Neural cell (in vitro differentiated cells): ENCODE measurements at regions not wholly inside any gene's neighbourhood (a gene's known extent, or its start where the extent isn't known, plus 50 kb on each side); places are given as distances from the start of the nearest gene placed in this dataset.

Experiments
- H2AFZ ChIP-seq: fragments of 200-600, 300-800 bp; sonication (generic), shearing (Covaris generic); 2 replicates; pipeline ENCODE4 v1.6.0; 2014; ENCODE audit warnings: low read depth, mild to moderate bottlenecking, antibody characterized with exemption, low read length, moderate library complexity
- H3F3A ChIP-seq: fragments of 200-600 bp; shearing (Covaris generic); 2 replicates; pipeline ENCODE4 v1.6.1; 2016; ENCODE audit warnings: mild to moderate bottlenecking, moderate library complexity, mixed read lengths, antibody characterized with exemption, low read length; ENCODE audit not compliant: insufficient read depth, poor library complexity, severe bottlenecking
- H3K27ac ChIP-seq: fragments of 200-600, 300-800 bp; sonication (generic), shearing (Covaris generic); 2 replicates; pipeline ENCODE4 v1.5.1; 2014; ENCODE audit warnings: mild to moderate bottlenecking, low read length, moderate library complexity
- H3K27me3 ChIP-seq: fragments of 300-800, 200-600 bp; sonication (generic), shearing (Covaris generic); 2 replicates; pipeline ENCODE4 v1.6.0; 2014; ENCODE audit warnings: mild to moderate bottlenecking, low read depth, low read length, moderate library complexity; ENCODE audit not compliant: insufficient read depth
- H3K36me3 ChIP-seq: fragments of 300-800, 200-600 bp; sonication (generic), shearing (Covaris generic); 2 replicates; pipeline ENCODE4 v1.5.1; 2014; ENCODE audit warnings: mild to moderate bottlenecking, antibody characterized with exemption, low read length, moderate library complexity; ENCODE audit not compliant: insufficient read depth
- H3K4me2 ChIP-seq: fragments of 300-800, 200-600 bp; sonication (generic), shearing (Covaris generic); 2 replicates; pipeline ENCODE4 v1.6.0; 2014; ENCODE audit warnings: mild to moderate bottlenecking, low read length
- H3K4me3 ChIP-seq: fragments of 300-800, 200-600 bp; sonication (generic), shearing (Covaris generic); 2 replicates; pipeline ENCODE4 v1.5.1; 2014; ENCODE audit warnings: mild to moderate bottlenecking, low read length, moderate library complexity
- H3K79me2 ChIP-seq: fragments of 200-600 bp; shearing (Covaris generic); replicated peaks from 2 replicates; pipeline ENCODE4 v1.6.0; 2014; ENCODE audit warnings: mild to moderate bottlenecking, low read length, moderate library complexity; ENCODE audit not compliant: insufficient read depth
- H3K9ac ChIP-seq: fragments of 300-800, 200-600 bp; sonication (generic), shearing (Covaris generic); 2 replicates; pipeline ENCODE4 v1.6.1; 2016; ENCODE audit warnings: mild to moderate bottlenecking, low read length, mixed read lengths
- H3K9me2 ChIP-seq: fragments of 200-600 bp; shearing (Covaris generic); 2 replicates; pipeline ENCODE4 v1.6.1; 2016; ENCODE audit warnings: mild to moderate bottlenecking, low read length, mixed read lengths; ENCODE audit not compliant: insufficient read depth
- H3K9me3 ChIP-seq: fragments of 200-600, 300-800 bp; sonication (generic), shearing (Covaris generic); 2 replicates; pipeline ENCODE4 v1.6.1; 2016; ENCODE audit warnings: mild to moderate bottlenecking, mixed run types, low read length, moderate library complexity, mixed read lengths
- H4K20me1 ChIP-seq: fragments of 200-600 bp; shearing (Covaris generic); 2 replicates; pipeline ENCODE4 v1.6.1; 2016; ENCODE audit warnings: mild to moderate bottlenecking, mixed run types; ENCODE audit not compliant: insufficient read depth
- EP300 ChIP-seq: fragments of 450-650 bp; conservative IDR thresholded peaks from 2 replicates; pipeline ENCODE4 v1.6.1; 2014; ENCODE audit warnings: antibody characterized with exemption, mild to moderate bottlenecking, moderate library complexity; ENCODE audit not compliant: poor library complexity, severe bottlenecking
- EZH2 ChIP-seq: fragments of 200-600, 300-800 bp; shearing (Covaris generic), sonication (generic); IDR thresholded peaks from 2 replicates; pipeline ENCODE4 v1.6.1; 2014; ENCODE audit warnings: antibody characterized with exemption, low read length, borderline replicate concordance, mild to moderate bottlenecking; ENCODE audit not compliant: insufficient read depth, poor library complexity, severe bottlenecking
- MXI1 ChIP-seq: fragments of 450-650 bp; conservative IDR thresholded peaks from 2 replicates; pipeline ENCODE4 v1.6.1; 2014; ENCODE audit warnings: antibody characterized with exemption, mild to moderate bottlenecking; ENCODE audit not compliant: poor library complexity, severe bottlenecking
- POLR2AphosphoS5 ChIP-seq: IDR thresholded peaks from 2 replicates; pipeline ENCODE4 v1.6.1; 2012
- RAD21 ChIP-seq: fragments of 450-650 bp; conservative IDR thresholded peaks from 2 replicates; pipeline ENCODE4 v1.6.1; 2014; ENCODE audit warnings: antibody characterized with exemption, mild to moderate bottlenecking, moderate library complexity
- REST ChIP-seq: IDR thresholded peaks from 2 replicates; pipeline ENCODE4 v1.6.1; 2012; ENCODE audit warnings: borderline replicate concordance
- SMC3 ChIP-seq: fragments of 450-650 bp; conservative IDR thresholded peaks from 2 replicates; pipeline ENCODE4 v1.6.1; 2014; ENCODE audit warnings: antibody characterized with exemption, mild to moderate bottlenecking, moderate library complexity; ENCODE audit not compliant: poor library complexity
- TAF1 ChIP-seq: IDR thresholded peaks from 2 replicates; pipeline ENCODE4 v1.6.1; 2012; ENCODE audit warnings: low read depth
- TF ChIP-seq, protein P1 (sequence below): fragments of 450-650 bp; IDR thresholded peaks from 2 replicates; pipeline ENCODE4 v1.5.1; 2014; ENCODE audit warnings: antibody characterized with exemption, mild to moderate bottlenecking, moderate library complexity; ENCODE audit not compliant: poor library complexity, severe bottlenecking

GRCh38 chr10:4511509-4511908 lies 314.5 kb upstream of the AKR1E2 start:
- no peaks in the 10 kb centered on the region for H3F3A ChIP-seq
- no peaks in the 10 kb centered on the region for H3K9me3 ChIP-seq
- no peaks in the 10 kb centered on the region for H3K79me2 ChIP-seq
- H3K4me3 ChIP-seq: no peak overlapping the region
- H2AFZ ChIP-seq: no peak overlapping the region
- H3K4me2 ChIP-seq: no peak overlapping the region
- no peak overlapping the region for H3K27ac ChIP-seq
- no peaks in the 10 kb centered on the region for H3K27me3 ChIP-seq
- no peaks in the 10 kb centered on the region for H3K9me2 ChIP-seq
- H4K20me1 ChIP-seq: no peaks in the 10 kb centered on the region
- H3K36me3 ChIP-seq: no peaks in the 10 kb centered on the region
- no peak overlapping the region for H3K9ac ChIP-seq
- TF ChIP-seq POLR2AphosphoS5 (no peak), SMC3 (no peak), EP300 (no peak), EZH2 (no peak), TAF1 (no peak), REST (no peak), RAD21 (no peak), MXI1 (no peak)
- TF ChIP-seq, protein P1, sequence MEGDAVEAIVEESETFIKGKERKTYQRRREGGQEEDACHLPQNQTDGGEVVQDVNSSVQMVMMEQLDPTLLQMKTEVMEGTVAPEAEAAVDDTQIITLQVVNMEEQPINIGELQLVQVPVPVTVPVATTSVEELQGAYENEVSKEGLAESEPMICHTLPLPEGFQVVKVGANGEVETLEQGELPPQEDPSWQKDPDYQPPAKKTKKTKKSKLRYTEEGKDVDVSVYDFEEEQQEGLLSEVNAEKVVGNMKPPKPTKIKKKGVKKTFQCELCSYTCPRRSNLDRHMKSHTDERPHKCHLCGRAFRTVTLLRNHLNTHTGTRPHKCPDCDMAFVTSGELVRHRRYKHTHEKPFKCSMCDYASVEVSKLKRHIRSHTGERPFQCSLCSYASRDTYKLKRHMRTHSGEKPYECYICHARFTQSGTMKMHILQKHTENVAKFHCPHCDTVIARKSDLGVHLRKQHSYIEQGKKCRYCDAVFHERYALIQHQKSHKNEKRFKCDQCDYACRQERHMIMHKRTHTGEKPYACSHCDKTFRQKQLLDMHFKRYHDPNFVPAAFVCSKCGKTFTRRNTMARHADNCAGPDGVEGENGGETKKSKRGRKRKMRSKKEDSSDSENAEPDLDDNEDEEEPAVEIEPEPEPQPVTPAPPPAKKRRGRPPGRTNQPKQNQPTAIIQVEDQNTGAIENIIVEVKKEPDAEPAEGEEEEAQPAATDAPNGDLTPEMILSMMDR: no peak

DNA sequence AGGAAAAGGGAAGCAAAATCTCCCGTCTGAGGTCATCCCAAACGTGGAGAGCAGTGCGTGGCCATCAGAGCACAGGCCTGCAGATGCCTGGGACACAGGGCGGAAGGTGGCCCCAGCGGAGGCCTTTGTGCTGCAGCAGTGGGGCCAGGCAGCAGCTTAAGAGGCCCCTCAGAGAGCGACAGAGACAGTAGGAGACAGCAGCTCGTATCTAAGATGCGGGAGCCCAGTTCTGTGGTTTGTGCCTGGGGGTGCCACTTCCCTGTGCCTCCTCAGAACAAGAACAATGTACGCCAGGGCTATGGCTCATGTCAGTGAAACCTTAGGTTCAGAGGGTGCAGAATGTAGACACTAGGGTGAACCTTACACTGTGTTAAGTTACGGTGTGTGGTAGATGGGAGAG lies 316.6 kb upstream of the AKR1E2 start:
- no peaks in the 10 kb centered on the region for H3K9me3 ChIP-seq
- TF ChIP-seq REST (no peak), RAD21 (no peak), EP300 (no peak), MXI1 (no peak), POLR2AphosphoS5 (no peak), TAF1 (no peak), EZH2 (no peak)
- TF ChIP-seq, protein P1: no peak
- H4K20me1 ChIP-seq: no peaks in the 10 kb centered on the region
- no peaks in the 10 kb centered on the region for H3K36me3 ChIP-seq
- H3K27ac ChIP-seq: no peak overlapping the region
- no peaks in the 10 kb centered on the region for H3K9me2 ChIP-seq
- no peak overlapping the region for H3K4me3 ChIP-seq
- no peaks in the 10 kb centered on the region for H3F3A ChIP-seq
- no peak overlapping the region for H3K9ac ChIP-seq
- no peak overlapping the region for H3K4me2 ChIP-seq
- no peaks in the 10 kb centered on the region for H3K27me3 ChIP-seq
- no peak overlapping the region for H2AFZ ChIP-seq
- H3K79me2 ChIP-seq: no peaks in the 10 kb centered on the region
